ENCODE measurements at regions not wholly inside any gene's neighbourhood (a gene's known extent, or its start where the extent isn't known, plus 50 kb on each side); places are given as distances from the start of the nearest gene placed in this dataset.

DNA sequence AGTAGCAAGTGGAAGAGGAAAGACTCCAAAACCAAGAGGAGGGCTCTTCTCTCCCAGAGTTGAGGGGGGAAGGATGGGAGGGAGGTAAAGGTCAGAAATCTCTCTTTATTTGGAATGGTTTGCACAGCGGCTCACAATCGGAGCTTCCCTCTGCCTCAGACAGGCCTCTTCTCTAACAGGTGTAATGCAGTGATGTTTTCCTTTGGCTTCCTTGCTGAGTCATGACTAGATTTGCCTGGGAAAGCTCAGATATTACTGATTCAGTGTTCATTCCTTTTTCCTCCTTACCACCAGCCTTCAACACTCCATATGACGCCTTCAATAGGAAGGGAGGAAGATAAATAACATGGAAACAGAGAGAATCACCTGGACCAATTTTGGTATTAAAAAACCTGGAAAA, 136.6 kb downstream of the RNF152 start:
- DNase-seq (ENCODE audit: low spot score in 2 of 2): no peak
- WGBS, 2 donors: 90 to 95% methylated on average over 3 of the region's 3 CpGs
- intact Hi-C loops (cut with DNase I; ENCODE audit: low total_unique reads): no loop called here
- TF ChIP-seq, protein P1, sequence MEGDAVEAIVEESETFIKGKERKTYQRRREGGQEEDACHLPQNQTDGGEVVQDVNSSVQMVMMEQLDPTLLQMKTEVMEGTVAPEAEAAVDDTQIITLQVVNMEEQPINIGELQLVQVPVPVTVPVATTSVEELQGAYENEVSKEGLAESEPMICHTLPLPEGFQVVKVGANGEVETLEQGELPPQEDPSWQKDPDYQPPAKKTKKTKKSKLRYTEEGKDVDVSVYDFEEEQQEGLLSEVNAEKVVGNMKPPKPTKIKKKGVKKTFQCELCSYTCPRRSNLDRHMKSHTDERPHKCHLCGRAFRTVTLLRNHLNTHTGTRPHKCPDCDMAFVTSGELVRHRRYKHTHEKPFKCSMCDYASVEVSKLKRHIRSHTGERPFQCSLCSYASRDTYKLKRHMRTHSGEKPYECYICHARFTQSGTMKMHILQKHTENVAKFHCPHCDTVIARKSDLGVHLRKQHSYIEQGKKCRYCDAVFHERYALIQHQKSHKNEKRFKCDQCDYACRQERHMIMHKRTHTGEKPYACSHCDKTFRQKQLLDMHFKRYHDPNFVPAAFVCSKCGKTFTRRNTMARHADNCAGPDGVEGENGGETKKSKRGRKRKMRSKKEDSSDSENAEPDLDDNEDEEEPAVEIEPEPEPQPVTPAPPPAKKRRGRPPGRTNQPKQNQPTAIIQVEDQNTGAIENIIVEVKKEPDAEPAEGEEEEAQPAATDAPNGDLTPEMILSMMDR (IDR thresholded peaks at IDR 0.05): no peak
- no peak for TF ChIP-seq POLR2A (IDR thresholded peaks at IDR 0.05)
- H3K4me3 ChIP-seq (ENCODE audit: low read depth, poor library complexity, severe bottlenecking): no peak overlapping the region

- intact Hi-C loops (cut with DNase I; ENCODE audit: low total_unique reads): no loop called here
- TF ChIP-seq POLR2A (IDR thresholded peaks at IDR 0.05): no peak
- TF ChIP-seq, protein P1 (IDR thresholded peaks at IDR 0.05): no peak
- no peak overlapping the region for H3K4me3 ChIP-seq (ENCODE audit: low read depth, poor library complexity, severe bottlenecking)
- WGBS, 2 donors: 88% methylated on average over 7 of the region's 7 CpGs
- DNase-seq (ENCODE audit: low spot score in 2 of 2): no peak
Measured at GRCh38 chr18:61755555-61755954, 137.3 kb downstream of the RNF152 start.

GRCh38 chr18:61754039-61754583, 138.7 kb downstream of the RNF152 start:
- intact Hi-C loops (cut with DNase I; ENCODE audit: low total_unique reads): no loop called here
- DNase-seq (ENCODE audit: low spot score in 2 of 2): no peak
- no peak for TF ChIP-seq POLR2A (IDR thresholded peaks at IDR 0.05)
- TF ChIP-seq, protein P1 (IDR thresholded peaks at IDR 0.05): no peak
- no peak overlapping the region for H3K4me3 ChIP-seq (ENCODE audit: low read depth, poor library complexity, severe bottlenecking)
- WGBS, 2 donors: 95% methylated on average over 5 of the region's 5 CpGs

GRCh38 chr18:61753373-61753772, 139.4 kb downstream of the RNF152 start:
- WGBS, 2 donors: 95% methylated on average over 1 of the region's 1 CpG
- H3K4me3 ChIP-seq (ENCODE audit: low read depth, poor library complexity, severe bottlenecking): no peak overlapping the region
- TF ChIP-seq POLR2A (IDR thresholded peaks at IDR 0.05): no peak
- TF ChIP-seq, protein P1 (IDR thresholded peaks at IDR 0.05): no peak
- no peak for DNase-seq (ENCODE audit: low spot score in 2 of 2)
- intact Hi-C loops (cut with DNase I; ENCODE audit: low total_unique reads): no loop called here

DNA sequence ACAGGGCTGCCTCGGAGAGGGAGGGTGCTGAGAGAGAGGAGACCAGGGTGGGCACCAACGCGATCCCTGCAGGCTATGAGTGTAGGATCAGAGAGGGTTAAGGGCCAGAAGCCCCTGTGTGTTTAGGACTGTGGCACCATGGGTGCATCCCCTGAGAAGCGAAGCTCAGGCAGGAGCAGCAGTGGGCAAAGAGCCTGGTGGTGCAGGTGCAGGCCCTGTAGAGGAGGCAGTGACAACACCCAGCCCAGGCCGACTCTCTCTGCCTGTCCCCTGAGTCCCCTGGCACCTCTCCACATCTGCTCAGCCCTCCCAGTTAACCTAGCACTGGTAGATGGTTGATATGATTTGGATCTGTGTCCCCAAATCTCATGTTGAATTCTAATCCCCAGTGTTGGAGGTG, 139.8 kb downstream of the RNF152 start:
- no peak for TF ChIP-seq POLR2A (IDR thresholded peaks at IDR 0.05)
- TF ChIP-seq, protein P1 (IDR thresholded peaks at IDR 0.05): no peak
- 77 to 93% methylated on average over 5 of the region's 5 CpGs for WGBS, 2 donors
- DNase-seq (ENCODE audit: low spot score in 2 of 2): no peak

More for the DNA sequence above, 139.8 kb downstream of the RNF152 start:
- H3K4me3 ChIP-seq (ENCODE audit: low read depth, poor library complexity, severe bottlenecking): no peak overlapping the region
- intact Hi-C loops (cut with DNase I; ENCODE audit: low total_unique reads): no loop called here
